ENCODE measurements at regions not wholly inside any gene's neighbourhood (a gene's known extent, or its start where the extent isn't known, plus 50 kb on each side); places are given as distances from the start of the nearest gene placed in this dataset.

- TF ChIP-seq EZH2phosphoT487 (IDR thresholded peaks at IDR 0.05; ENCODE audit: borderline replicate concordance, low read length): no peak
- no peak for TF ChIP-seq CTCF (conservative IDR thresholded peaks at IDR 0.05; ENCODE audit: low read depth, low read length)
Measured at GRCh38 chr22:48605125-48605524, 1222.5 kb downstream of the BRD1 start.

Measured in PC-3 (cell line).